IPS-NIHi11 (cell line): ENCODE measurements at regions not wholly inside any gene's neighbourhood (a gene's known extent, or its start where the extent isn't known, plus 50 kb on each side); places are given as distances from the start of the nearest gene placed in this dataset.
"Not testable (repeated sequence)": the region's sequence is repeated elsewhere in the genome, so short reads cannot be mapped to it uniquely, and the experiment has no call there.

Experiments used
- DNase-seq: peaks from one replicate; pipeline ENCODE4 v3.0.0; 2012; ENCODE audit warnings: mixed read lengths, low spot score

GRCh38 chr14:25551674-25552073 lies 501.7 kb upstream of the STXBP6 start:
- DNase-seq, result no peak

GRCh38 chr14:25546826-25547225 lies 496.9 kb upstream of the STXBP6 start:
- no peak for DNase-seq

- peak; percentile 68 for DNase-seq
Measured at GRCh38 chr14:25537846-25538455, 488.0 kb upstream of the STXBP6 start.

- DNase-seq, result no peak
Measured at GRCh38 chr14:25526290-25526689, 476.3 kb upstream of the STXBP6 start.

- no peak for DNase-seq
Measured at GRCh38 chr14:25522926-25523325, 473.0 kb upstream of the STXBP6 start.

GRCh38 chr14:25522116-25522515 lies 472.2 kb upstream of the STXBP6 start:
- no peak for DNase-seq

- DNase-seq, result no peak
Measured at GRCh38 chr14:25521616-25522015, 471.7 kb upstream of the STXBP6 start.

GRCh38 chr14:25520821-25521220 lies 470.9 kb upstream of the STXBP6 start:
- DNase-seq, result no peak

- no peak for DNase-seq
Measured at GRCh38 chr14:25518364-25518763, 468.4 kb upstream of the STXBP6 start.

- DNase-seq, result peak; percentile 37
Measured at GRCh38 chr14:25516838-25517237, 466.9 kb upstream of the STXBP6 start.

GRCh38 chr14:25508845-25509244 lies 458.9 kb upstream of the STXBP6 start:
- DNase-seq, result no peak

- no peak for DNase-seq
Measured at GRCh38 chr14:25501749-25502148, 451.8 kb upstream of the STXBP6 start.

- no peak for DNase-seq
Measured at GRCh38 chr14:25488961-25489360, 439.0 kb upstream of the STXBP6 start.

- DNase-seq, result no peak
Measured at GRCh38 chr14:25485381-25485780, 435.4 kb upstream of the STXBP6 start.

GRCh38 chr14:25484906-25485305 lies 435.0 kb upstream of the STXBP6 start:
- no peak for DNase-seq

GRCh38 chr14:25484235-25484634 lies 434.3 kb upstream of the STXBP6 start:
- DNase-seq, result no peak

GRCh38 chr14:25477316-25478098 lies 427.6 kb upstream of the STXBP6 start:
- no peak for DNase-seq

GRCh38 chr14:25472700-25473099 lies 422.8 kb upstream of the STXBP6 start:
- DNase-seq, result no peak

- no peak for DNase-seq
Measured at GRCh38 chr14:25464772-25465171, 414.8 kb upstream of the STXBP6 start.

GRCh38 chr14:25464078-25464477 lies 414.1 kb upstream of the STXBP6 start:
- DNase-seq, result no peak

- DNase-seq, result no peak
Measured at GRCh38 chr14:25463480-25463879, 413.5 kb upstream of the STXBP6 start.

- DNase-seq, result no peak
Measured at GRCh38 chr14:25461780-25462179, 411.8 kb upstream of the STXBP6 start.

GRCh38 chr14:25444381-25444780 lies 394.4 kb upstream of the STXBP6 start:
- no peak for DNase-seq

GRCh38 chr14:25440382-25440781 lies 390.4 kb upstream of the STXBP6 start:
- not testable (repeated sequence) for DNase-seq
